HUES48 (cell line): ENCODE measurements at regions not wholly inside any gene's neighbourhood (a gene's known extent, or its start where the extent isn't known, plus 50 kb on each side); places are given as distances from the start of the nearest gene placed in this dataset.

Experiments used
- H3K27ac ChIP-seq: one replicate; pipeline ENCODE4 v1.7.0; 2013; ENCODE audit warnings: low read depth, low read length, inconsistent platforms
- H3K27me3 ChIP-seq: 2 replicates; pipeline ENCODE4 v1.6.1; 2013; ENCODE audit warnings: mild to moderate bottlenecking, low read length; ENCODE audit not compliant: control insufficient read depth, insufficient read depth
- H3K36me3 ChIP-seq: 2 replicates; pipeline ENCODE4 v1.6.1; 2013; ENCODE audit warnings: low read length; ENCODE audit not compliant: control insufficient read depth, insufficient read depth
- H3K4me1 ChIP-seq: 2 replicates; pipeline ENCODE4 v1.6.1; 2013; ENCODE audit warnings: mild to moderate bottlenecking, low read length; ENCODE audit not compliant: control insufficient read depth, insufficient read depth
- H3K4me3 ChIP-seq: 2 replicates; pipeline ENCODE4 v1.5.1; 2013; ENCODE audit warnings: mild to moderate bottlenecking, low read depth, low read length
- H3K9ac ChIP-seq: 2 replicates; pipeline ENCODE4 v1.6.1; 2013; ENCODE audit warnings: mild to moderate bottlenecking, low read depth, low read length, moderate library complexity
- H3K9me3 ChIP-seq: 2 replicates; pipeline ENCODE4 v1.6.1; 2013; ENCODE audit warnings: low read length; ENCODE audit not compliant: control insufficient read depth, insufficient read depth

GRCh38 chr3:152203652-152204051, 65.1 kb upstream of the MBNL1 start:
- H3K4me3 ChIP-seq = no peak overlapping the region
- H3K9me3 ChIP-seq = no peaks in the 10 kb centered on the region
- H3K9ac ChIP-seq = no peak overlapping the region
- H3K4me1 ChIP-seq = peaks cover 14% of the 10 kb centered on the region
- no peaks in the 10 kb centered on the region for H3K27me3 ChIP-seq
- no peak overlapping the region for H3K27ac ChIP-seq
- no peaks in the 10 kb centered on the region for H3K36me3 ChIP-seq

- Histone ChIP-seq H3K9ac (no peak overlapping the region), H3K4me3 (no peak overlapping the region), H3K4me1 (peaks cover 14% of the 10 kb centered on the region), H3K9me3 (no peaks in the 10 kb centered on the region), H3K36me3 (no peaks in the 10 kb centered on the region), H3K27me3 (no peaks in the 10 kb centered on the region), H3K27ac (no peak overlapping the region)
Measured at GRCh38 chr3:152204218-152204617, 64.5 kb upstream of the MBNL1 start.

- peaks cover 14% of the 10 kb centered on the region for H3K4me1 ChIP-seq
- no peaks in the 10 kb centered on the region for H3K27me3 ChIP-seq
- H3K9me3 ChIP-seq = no peaks in the 10 kb centered on the region
- H3K36me3 ChIP-seq = no peaks in the 10 kb centered on the region
- no peak overlapping the region for H3K27ac ChIP-seq
- H3K4me3 ChIP-seq = no peak overlapping the region
- no peak overlapping the region for H3K9ac ChIP-seq
Measured at GRCh38 chr3:152205097-152205593, 63.6 kb upstream of the MBNL1 start.

- peaks cover 14% of the 10 kb centered on the region for H3K4me1 ChIP-seq
- no peak overlapping the region for H3K27ac ChIP-seq
- no peaks in the 10 kb centered on the region for H3K27me3 ChIP-seq
- H3K9me3 ChIP-seq = no peaks in the 10 kb centered on the region
- no peak overlapping the region for H3K9ac ChIP-seq
- no peak overlapping the region for H3K4me3 ChIP-seq
- no peaks in the 10 kb centered on the region for H3K36me3 ChIP-seq
Measured at GRCh38 chr3:152206243-152206760, 62.4 kb upstream of the MBNL1 start.

GRCh38 chr3:152208439-152208838, 60.3 kb upstream of the MBNL1 start:
- no peaks in the 10 kb centered on the region for H3K9me3 ChIP-seq
- no peak overlapping the region for H3K27ac ChIP-seq
- no peak overlapping the region for H3K4me3 ChIP-seq
- no peaks in the 10 kb centered on the region for H3K27me3 ChIP-seq
- no peaks in the 10 kb centered on the region for H3K36me3 ChIP-seq
- no peak overlapping the region for H3K9ac ChIP-seq
- H3K4me1 ChIP-seq = peaks cover 16% of the 10 kb centered on the region

GRCh38 chr3:152209060-152209459, 59.7 kb upstream of the MBNL1 start:
- no peaks in the 10 kb centered on the region for H3K36me3 ChIP-seq
- H3K27me3 ChIP-seq = no peaks in the 10 kb centered on the region
- peaks cover 18% of the 10 kb centered on the region for H3K4me1 ChIP-seq
- no peak overlapping the region for H3K9ac ChIP-seq
- no peaks in the 10 kb centered on the region for H3K9me3 ChIP-seq
- H3K27ac ChIP-seq = no peak overlapping the region
- H3K4me3 ChIP-seq = no peak overlapping the region

GRCh38 chr3:152209776-152210175, 59.0 kb upstream of the MBNL1 start:
- H3K36me3 ChIP-seq = no peaks in the 10 kb centered on the region
- H3K9me3 ChIP-seq = no peaks in the 10 kb centered on the region
- no peak overlapping the region for H3K9ac ChIP-seq
- no peak overlapping the region for H3K27ac ChIP-seq
- H3K4me3 ChIP-seq = no peak overlapping the region
- H3K4me1 ChIP-seq = peaks cover 14% of the 10 kb centered on the region
- no peaks in the 10 kb centered on the region for H3K27me3 ChIP-seq

GRCh38 chr3:152210697-152211096, 58.0 kb upstream of the MBNL1 start:
- Histone ChIP-seq H3K36me3 (no peaks in the 10 kb centered on the region), H3K4me1 (peaks cover 8% of the 10 kb centered on the region), H3K4me3 (no peak overlapping the region), H3K27me3 (no peaks in the 10 kb centered on the region), H3K9me3 (no peaks in the 10 kb centered on the region), H3K27ac (no peak overlapping the region), H3K9ac (no peak overlapping the region)

GRCh38 chr3:152211655-152212054, 57.1 kb upstream of the MBNL1 start:
- H3K36me3 ChIP-seq = no peaks in the 10 kb centered on the region
- H3K9me3 ChIP-seq = no peaks in the 10 kb centered on the region
- H3K4me1 ChIP-seq = peaks cover 8% of the 10 kb centered on the region
- no peak overlapping the region for H3K9ac ChIP-seq
- H3K4me3 ChIP-seq = no peak overlapping the region
- H3K27me3 ChIP-seq = no peaks in the 10 kb centered on the region
- H3K27ac ChIP-seq = no peak overlapping the region

GRCh38 chr3:152213203-152213602, 55.5 kb upstream of the MBNL1 start:
- Histone ChIP-seq H3K36me3 (no peaks in the 10 kb centered on the region), H3K27ac (no peak overlapping the region), H3K4me3 (no peak overlapping the region), H3K9ac (no peak overlapping the region), H3K27me3 (no peaks in the 10 kb centered on the region), H3K9me3 (no peaks in the 10 kb centered on the region), H3K4me1 (peaks cover 8% of the 10 kb centered on the region)

GRCh38 chr3:152213938-152214337, 54.8 kb upstream of the MBNL1 start:
- Histone ChIP-seq H3K36me3 (no peaks in the 10 kb centered on the region), H3K4me3 (no peak overlapping the region), H3K9ac (no peak overlapping the region), H3K27ac (no peak overlapping the region), H3K4me1 (peaks cover 8% of the 10 kb centered on the region), H3K27me3 (no peaks in the 10 kb centered on the region), H3K9me3 (no peaks in the 10 kb centered on the region)
